ENCODE measurements at regions not wholly inside any gene's neighbourhood (a gene's known extent, or its start where the extent isn't known, plus 50 kb on each side); places are given as distances from the start of the nearest gene placed in this dataset.

GRCh38 chr11:39144351-39145130 is 2314.9 kb downstream of the LRRC4C start:
- TF ChIP-seq, protein P1, sequence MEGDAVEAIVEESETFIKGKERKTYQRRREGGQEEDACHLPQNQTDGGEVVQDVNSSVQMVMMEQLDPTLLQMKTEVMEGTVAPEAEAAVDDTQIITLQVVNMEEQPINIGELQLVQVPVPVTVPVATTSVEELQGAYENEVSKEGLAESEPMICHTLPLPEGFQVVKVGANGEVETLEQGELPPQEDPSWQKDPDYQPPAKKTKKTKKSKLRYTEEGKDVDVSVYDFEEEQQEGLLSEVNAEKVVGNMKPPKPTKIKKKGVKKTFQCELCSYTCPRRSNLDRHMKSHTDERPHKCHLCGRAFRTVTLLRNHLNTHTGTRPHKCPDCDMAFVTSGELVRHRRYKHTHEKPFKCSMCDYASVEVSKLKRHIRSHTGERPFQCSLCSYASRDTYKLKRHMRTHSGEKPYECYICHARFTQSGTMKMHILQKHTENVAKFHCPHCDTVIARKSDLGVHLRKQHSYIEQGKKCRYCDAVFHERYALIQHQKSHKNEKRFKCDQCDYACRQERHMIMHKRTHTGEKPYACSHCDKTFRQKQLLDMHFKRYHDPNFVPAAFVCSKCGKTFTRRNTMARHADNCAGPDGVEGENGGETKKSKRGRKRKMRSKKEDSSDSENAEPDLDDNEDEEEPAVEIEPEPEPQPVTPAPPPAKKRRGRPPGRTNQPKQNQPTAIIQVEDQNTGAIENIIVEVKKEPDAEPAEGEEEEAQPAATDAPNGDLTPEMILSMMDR (IDR thresholded peaks at IDR 0.05) = no peak
- intact Hi-C loops (cut with DNase I) = no loop called here
- no peak overlapping the region for H3K27ac ChIP-seq
- H3K4me1 ChIP-seq = no peaks in the 10 kb centered on the region
- H3K27me3 ChIP-seq (ENCODE audit: low read depth) = no peaks in the 10 kb centered on the region
- no peak for DNase-seq
- ATAC-seq = no peak
- no peaks in the 10 kb centered on the region for H3K36me3 ChIP-seq
- no peak overlapping the region for H3K4me3 ChIP-seq
- no peaks in the 10 kb centered on the region for H3K9me3 ChIP-seq

- Histone ChIP-seq H3K27ac (no peak overlapping the region), H3K36me3 (no peaks in the 10 kb centered on the region), H3K4me3 (no peak overlapping the region), H3K9me3 (no peaks in the 10 kb centered on the region), H3K27me3 (ENCODE audit: low read depth) (no peaks in the 10 kb centered on the region), H3K4me1 (no peaks in the 10 kb centered on the region)
- intact Hi-C loops (cut with DNase I) = no loop called here
- no peak for ATAC-seq
- TF ChIP-seq, protein P1 (IDR thresholded peaks at IDR 0.05) = no peak
- DNase-seq = no peak
Observed at GRCh38 chr11:39139581-39139980, 2319.9 kb downstream of the LRRC4C start.

DNA sequence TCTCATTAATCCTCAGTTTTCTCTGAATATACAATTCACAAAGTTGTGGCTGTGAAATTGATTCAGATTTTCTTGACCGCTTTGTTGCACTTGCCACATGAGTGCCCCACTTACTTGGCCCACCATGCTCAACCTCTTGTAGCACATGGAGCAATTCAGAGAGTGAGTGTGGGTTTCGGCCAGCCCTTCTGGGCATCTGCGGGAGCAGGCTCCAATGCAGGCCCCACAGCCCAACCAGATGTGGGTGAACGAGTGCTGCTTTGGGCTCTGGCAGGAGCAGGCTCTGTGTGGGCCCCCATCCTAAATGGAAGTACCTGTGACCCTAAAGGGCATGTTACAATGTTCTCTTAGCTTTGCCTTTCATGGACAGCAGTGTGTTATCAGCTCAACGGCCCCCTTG is 2338.6 kb downstream of the LRRC4C start:
- H3K9me3 ChIP-seq = no peaks in the 10 kb centered on the region
- no peaks in the 10 kb centered on the region for H3K36me3 ChIP-seq
- H3K4me3 ChIP-seq = no peak overlapping the region
- DNase-seq = no peak
- no peaks in the 10 kb centered on the region for H3K27me3 ChIP-seq (ENCODE audit: low read depth)
- TF ChIP-seq, protein P1 (IDR thresholded peaks at IDR 0.05) = no peak
- H3K27ac ChIP-seq = no peak overlapping the region
- H3K4me1 ChIP-seq = no peaks in the 10 kb centered on the region
- intact Hi-C loops (cut with DNase I) = no loop called here
- ATAC-seq = no peak

DNA sequence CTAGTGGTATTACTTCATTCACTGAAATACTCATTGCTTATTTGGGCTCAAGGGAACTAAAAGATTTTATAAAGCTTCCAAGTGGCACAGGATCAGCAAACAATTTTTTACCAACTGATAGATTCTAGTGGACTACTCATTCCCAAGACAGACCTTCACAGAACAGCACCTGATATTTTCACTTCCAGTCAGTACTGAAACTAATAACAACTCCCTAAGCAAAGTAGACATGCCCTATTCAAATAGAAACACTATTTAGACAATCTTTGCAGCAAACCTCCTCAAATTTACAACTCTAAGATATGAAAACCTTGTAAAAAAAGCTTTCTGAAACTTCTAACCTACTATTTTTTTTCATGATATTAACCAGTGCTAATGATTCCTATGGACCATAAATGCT is 2345.8 kb downstream of the LRRC4C start:
- TF ChIP-seq, protein P1 (IDR thresholded peaks at IDR 0.05) = no peak
- H3K36me3 ChIP-seq = no peaks in the 10 kb centered on the region
- H3K27ac ChIP-seq = no peak overlapping the region
- H3K4me3 ChIP-seq = no peak overlapping the region
- ATAC-seq = no peak
- H3K9me3 ChIP-seq = no peaks in the 10 kb centered on the region
- H3K4me1 ChIP-seq = no peaks in the 10 kb centered on the region
- DNase-seq = no peak
- intact Hi-C loops (cut with DNase I) = no loop called here
- H3K27me3 ChIP-seq (ENCODE audit: low read depth) = no peaks in the 10 kb centered on the region

- no peak overlapping the region for H3K27ac ChIP-seq
- TF ChIP-seq, protein P1 (IDR thresholded peaks at IDR 0.05) = no peak
- no peaks in the 10 kb centered on the region for H3K27me3 ChIP-seq (ENCODE audit: low read depth)
- ATAC-seq = no peak
- H3K9me3 ChIP-seq = no peaks in the 10 kb centered on the region
- intact Hi-C loops (cut with DNase I) = no loop called here
- no peaks in the 10 kb centered on the region for H3K36me3 ChIP-seq
- DNase-seq = no peak
- no peaks in the 10 kb centered on the region for H3K4me1 ChIP-seq
- H3K4me3 ChIP-seq = no peak overlapping the region
Observed at GRCh38 chr11:39102236-39102635, 2357.2 kb downstream of the LRRC4C start.
